Fibroblast of peridontal ligament (primary cell): ENCODE measurements at regions not wholly inside any gene's neighbourhood (a gene's known extent, or its start where the extent isn't known, plus 50 kb on each side); places are given as distances from the start of the nearest gene placed in this dataset.
A peak's percentile ranks its signal among the peaks of the same experiment; 100 is the strongest.
"Not testable (repeated sequence)": the region's sequence is repeated elsewhere in the genome, so short reads cannot be mapped to it uniquely, and the experiment has no call there.

Source experiments
- DNase-seq: peaks from one replicate; pipeline ENCODE4 v3.0.0-alpha.2; 2010; ENCODE audit errors: extremely low read depth

DNA sequence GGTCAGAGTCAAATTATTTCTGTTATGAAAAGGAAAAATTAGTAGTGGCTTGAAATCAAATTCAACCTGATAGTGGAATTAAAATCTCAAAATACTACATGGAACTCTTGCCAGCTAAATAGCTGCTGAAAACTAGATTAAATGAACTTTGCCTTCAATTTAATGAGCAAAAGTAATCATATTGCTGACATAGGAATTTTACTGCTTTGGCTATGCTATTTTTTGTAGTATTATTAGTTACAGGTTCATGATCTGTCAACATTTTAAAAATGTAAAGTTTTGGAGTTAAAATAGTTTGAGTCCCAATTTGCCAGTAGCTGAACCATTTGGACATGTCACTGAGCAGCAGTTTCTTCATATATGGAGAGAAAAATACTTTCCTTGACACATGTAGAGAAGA, 81.4 kb downstream of the RERGL start:
- DNase-seq: no peak

DNA sequence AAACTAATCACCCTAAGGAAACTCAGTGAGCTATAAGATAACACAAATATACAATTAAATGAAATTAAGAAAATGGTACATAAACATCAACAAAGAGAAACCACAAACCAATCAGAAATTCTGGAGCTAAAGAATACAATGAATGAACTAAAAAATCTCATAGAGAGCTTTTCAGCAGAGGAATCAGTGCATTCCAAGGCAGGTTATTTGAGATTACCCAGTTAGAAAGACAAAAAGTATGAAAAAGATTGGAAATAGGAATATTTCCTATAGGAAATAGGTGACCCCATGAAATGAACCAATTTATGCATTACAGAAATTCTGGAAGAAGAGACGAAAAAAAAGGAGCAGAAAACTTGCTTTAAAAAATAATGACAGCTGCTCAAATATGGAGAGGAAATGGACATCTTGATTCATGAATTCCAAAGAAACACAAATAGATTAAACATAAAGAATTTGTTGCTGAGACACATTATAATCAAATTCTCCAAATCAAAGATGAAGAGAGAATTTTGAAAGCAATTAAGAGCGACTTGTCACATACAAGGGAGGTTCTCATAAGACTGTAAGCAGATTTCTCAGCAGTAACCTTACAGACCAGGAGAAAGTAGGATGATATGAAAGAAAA, 90.7 kb downstream of the RERGL start:
- DNase-seq: no peak

DNA sequence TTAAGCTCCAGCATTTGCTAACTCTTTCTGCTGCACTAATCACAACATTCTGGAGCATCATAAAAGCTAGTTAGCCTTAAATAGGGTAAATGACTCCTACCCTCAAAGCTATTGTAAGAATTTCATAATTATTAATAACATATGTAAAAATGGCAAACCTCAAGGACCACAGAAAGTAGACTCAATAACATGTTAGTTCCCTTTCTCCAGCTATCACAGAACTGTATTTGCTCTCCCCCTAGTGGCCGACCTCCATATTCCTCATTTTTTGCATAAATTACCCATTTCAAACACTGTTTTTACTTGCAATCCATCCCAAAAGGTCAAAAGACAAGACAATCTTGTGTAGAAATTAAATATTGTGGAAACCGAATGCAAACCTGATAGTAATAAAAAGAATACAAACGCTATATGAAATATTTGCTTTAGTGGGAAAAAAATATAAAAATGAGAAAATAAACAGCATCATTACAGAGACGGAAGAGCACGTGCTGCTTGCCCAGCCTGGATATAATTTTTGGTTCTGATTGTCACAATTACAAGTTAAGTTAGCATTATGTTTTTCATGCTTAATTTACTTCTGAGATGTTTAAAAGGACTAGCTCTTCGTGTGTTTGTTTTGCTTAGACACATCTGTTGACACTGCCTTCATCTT, 97.9 kb downstream of the RERGL start:
- peak; percentile 47 for DNase-seq

DNA sequence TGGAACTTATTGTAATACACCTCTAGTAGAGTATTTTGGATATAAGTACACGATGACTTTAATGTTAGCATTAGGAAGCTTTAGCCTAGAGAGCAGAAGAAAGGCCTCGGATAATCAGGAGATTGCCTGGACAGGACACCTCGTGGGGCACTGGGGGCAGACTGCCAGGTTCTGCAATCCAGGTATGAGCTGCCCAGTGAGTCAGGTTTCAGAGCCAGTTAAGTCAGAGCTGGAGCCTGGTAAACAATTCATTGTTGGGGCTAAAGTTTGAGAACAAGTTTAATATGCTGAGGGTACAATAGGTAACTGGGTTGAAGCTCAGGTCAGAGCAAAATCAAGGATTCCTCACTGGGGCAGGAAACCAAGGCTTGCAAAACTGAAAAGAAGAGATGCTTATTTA, 107.4 kb downstream of the RERGL start:
- DNase-seq: no peak

DNA sequence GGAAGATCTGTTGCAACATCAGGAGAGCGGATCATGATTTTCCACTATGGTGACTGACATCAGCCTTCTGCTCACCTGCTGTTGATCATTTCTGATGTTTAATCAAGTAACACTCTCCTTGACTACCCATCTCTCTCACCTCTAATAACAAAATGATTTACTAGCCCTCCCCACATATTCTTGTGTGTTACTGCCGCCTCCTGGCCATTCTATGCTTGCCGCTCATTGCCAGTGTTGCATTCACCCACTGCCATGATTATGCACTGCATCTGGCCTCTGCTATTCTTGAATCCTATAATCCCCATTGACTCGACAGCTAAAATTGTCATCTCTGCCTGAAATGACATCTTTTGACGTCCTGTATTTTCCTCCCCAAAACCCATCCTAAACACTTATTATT, 113.8 kb downstream of the RERGL start:
- no peak for DNase-seq

DNA sequence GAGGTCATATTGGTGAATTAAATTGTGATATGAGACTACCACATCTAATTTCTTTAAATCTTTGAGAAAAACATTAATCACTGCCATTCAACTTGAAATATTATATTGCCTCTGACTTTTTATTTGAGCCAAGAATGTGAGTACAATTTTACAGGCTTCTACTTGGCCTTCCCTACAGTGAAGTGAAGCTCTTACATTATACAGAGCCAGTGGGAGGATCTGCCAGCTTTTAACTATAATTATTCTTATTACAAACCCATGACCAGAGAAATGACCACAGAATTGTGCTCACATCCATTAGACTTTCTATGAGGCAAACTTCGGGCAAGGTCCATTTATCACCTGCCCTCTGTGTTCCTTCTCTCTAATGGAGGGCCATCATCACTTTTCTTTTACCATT, 114.2 kb downstream of the RERGL start:
- no peak for DNase-seq

DNA sequence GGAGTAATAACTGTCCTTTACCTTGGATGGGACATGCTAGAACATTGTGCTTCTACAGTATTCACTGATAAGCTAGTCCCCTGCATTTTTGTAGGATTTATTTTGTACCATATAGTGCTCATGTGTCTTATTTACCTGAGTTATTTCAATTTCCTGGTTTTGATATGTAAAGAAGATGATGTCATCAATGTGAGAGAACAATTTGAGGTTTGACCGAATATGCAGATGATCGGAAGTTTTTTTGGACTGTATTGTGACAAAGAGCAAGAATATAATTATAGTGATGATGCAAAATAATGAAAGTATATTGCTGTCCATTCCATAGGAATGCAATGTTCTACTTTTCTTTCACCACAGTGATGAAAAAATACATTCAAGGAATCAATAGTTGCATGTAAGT, 114.8 kb downstream of the RERGL start:
- DNase-seq: no peak

DNA sequence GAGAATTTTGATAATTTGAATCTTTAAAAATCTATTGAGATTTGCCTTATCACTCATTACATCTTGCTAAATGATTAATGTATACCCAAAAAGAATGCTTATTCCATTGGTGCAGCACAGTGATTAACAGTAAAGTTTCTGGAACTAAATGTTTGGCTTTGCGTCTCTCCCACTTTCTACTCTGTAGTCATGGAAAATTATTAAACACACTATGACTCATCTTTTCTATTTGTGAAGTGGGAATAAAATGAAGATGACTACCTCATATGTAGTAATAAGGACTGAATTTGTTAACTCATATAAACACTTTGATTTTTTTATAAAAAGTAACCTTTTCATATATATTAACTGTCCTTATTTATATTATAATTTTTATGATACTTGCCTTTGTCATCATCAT, 118.1 kb downstream of the RERGL start:
- DNase-seq: no peak

DNA sequence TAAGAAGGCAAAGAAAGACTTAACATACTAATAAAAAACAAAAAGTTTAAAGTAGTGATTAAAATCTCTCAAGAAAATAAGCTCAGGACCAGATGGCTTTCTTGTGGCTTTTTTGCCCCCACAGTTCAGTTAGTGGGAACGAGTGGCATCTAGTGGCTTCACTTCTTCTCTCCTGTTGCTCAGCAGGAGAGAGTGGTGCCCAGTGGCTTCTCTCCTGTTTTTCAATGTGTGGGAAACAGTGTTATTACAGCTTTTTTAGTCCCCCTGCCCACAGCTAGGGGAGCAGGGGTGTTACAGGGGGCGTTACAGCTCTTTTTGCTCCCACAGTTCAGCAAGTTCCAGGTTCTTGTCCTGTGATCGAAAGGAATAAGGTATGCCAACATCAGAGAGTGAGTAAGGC, 135.2 kb downstream of the RERGL start:
- no peak for DNase-seq

DNA sequence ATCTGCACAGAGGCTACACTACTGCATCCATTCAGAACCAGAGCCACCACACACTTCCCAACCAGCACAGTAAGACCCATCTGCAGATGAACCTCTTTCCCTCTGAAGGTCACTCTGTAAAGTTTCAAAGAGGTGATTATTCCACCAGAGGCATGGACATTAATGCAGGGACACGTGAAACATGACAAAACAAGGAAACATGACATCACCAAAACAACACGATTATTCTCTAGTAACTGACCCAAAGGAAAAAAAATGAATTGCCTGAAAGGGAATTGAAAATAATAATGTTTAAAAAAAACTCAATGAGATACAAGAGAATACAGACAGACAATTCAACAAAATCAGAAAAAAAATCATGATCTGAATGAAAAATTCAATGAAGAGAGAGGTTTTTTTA, 139.1 kb downstream of the RERGL start:
- no peak for DNase-seq

DNA sequence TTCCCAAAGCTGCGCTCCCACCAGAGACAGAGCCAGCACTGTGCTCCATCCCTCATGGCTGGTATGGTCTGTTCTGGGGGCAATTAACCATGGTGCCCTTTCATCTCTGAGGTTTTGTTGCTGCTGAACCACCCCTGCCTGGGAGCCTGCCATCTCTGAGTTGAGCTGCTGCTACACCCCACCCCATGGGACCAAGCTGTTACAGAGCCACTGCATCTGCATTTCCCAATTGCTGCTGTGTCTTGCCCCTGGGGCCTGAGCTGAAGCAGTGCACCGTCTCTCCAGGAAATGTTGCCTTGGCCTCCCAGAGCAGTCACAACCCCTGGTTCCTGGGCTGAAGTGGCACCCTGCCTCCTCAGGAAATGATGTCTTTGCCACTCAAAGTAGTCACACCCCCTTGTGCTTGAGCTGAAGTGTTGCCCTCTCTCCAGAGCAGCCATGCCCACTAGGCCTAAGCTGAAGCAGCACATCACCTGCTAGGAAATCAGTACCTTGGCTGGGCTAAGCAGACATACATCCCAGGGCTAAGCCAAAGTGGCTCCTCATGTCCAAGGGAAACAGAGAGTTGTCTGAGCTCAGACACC, 140.3 kb downstream of the RERGL start:
- no peak for DNase-seq

DNA sequence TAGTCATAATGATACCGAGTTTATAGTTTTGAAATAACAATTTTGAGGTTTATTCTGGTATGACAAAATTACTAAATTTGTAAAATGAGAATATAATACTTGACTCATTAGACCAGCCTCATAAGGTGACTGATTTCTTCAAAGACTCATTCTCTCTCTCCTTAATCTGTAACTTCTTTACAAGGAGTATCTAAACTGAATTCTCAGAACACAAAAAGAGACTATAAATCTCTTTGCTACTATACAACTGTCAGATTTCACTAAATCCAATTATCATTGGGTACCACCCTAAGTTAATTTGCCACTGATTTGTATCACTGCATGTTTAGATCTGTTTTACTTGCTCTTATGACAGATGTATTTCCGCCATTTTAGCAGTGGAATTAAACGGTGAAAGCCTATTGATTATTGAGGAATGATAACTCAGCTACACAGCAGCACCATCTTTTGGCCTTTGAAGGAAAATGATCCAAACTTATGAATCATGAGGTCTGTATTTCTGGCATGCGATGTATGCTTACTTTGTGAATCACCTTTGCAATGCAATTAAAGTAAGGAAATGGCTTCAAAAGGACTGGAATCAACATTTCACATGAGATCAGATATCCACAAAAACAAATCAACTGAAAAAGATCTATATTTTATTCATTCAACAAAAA, 161.2 kb downstream of the RERGL start:
- peak; percentile 38 for DNase-seq

DNA sequence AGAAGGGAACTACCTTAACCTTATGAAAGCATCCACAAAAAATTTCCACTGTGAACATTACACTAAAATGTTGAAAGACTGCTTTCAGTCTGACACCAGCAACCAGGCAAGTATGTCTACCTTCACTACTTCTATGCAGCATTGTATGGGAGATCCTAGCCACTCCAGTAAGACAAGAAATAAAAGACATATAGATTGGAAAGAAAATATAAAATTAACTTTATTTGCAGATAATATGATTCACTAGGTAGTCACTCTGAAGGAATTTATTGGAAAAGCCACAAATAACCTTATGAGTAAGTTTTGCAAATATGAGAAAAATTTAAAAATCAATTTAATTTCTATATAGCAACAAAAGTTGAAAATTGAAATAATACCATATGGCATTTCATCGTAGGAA, 172.0 kb downstream of the RERGL start:
- DNase-seq: no peak

DNA sequence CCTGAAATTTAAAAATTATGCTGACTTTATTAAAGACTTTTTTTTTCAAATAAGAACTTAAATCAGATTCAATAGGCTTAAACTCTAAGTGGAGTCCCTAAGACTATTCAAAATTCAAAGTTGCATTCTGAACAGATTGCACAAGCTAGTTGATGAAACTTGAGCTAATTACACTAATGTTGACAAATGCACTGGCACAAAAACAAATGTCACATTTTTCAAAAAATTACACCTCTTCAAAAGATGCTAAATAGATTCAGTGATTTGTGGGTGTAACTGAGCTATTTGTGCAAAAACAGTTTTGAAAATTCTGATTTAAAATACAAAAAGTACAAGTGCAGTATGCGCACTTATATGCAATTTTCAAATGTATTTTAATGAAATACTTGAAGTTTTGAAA, 205.4 kb downstream of the RERGL start:
- DNase-seq: no peak

DNA sequence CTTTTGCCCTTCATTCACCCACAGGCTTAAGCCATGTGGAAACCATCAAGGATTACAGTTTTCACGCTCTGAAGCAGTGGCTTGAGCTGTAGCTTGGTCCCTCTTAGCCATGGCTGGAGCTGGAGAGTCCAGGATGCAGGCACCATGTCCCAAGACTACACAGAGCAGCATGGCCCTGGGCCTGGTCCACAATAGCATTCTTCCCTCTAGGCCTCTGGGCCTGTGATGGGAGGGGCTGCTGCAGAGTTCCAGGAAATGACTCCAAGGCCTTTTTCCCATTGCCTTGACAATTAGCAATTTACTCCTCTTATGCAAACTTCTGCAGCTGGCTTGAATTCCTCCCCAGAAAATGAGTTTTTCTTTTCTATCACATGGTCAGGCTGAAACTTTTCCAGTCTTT, 211.3 kb downstream of the RERGL start:
- no peak for DNase-seq

DNA sequence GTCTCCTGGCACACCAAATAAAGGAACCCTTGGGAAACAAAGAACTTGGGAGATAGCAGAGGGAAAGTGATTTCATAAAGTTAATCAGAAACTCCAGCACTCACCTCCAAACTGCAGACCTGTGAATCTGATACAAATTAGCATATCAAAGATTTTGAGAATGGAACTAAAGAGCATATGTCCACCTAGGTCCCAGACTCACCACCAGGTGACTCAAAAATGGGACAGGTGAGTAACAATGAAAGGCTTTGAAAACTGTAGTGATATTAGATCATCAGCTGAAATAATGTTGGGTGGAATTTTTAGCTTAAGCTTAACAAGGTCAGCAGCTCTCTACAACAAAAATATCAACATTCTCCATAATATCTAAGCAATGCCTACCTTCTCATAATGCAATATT, 214.8 kb downstream of the RERGL start:
- DNase-seq: no peak

DNA sequence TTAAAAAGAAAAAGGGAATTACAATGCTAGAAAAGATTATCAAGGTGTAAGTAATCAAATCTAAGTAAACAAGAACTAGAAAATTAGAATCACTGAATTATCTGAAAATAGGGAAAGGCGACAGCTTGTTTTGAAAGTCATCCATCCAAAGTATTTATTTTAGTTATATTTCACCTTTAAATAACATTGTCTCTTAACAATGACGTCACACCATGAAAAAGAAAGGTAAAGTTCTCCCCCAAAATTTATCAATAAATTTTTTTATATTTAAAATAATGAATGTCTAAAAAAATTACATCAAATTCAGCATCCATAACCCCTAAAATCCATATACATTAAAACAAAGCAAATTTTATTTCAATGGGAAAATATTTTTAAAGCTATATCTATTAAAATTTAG, 223.2 kb downstream of the RERGL start:
- DNase-seq: no peak

DNA sequence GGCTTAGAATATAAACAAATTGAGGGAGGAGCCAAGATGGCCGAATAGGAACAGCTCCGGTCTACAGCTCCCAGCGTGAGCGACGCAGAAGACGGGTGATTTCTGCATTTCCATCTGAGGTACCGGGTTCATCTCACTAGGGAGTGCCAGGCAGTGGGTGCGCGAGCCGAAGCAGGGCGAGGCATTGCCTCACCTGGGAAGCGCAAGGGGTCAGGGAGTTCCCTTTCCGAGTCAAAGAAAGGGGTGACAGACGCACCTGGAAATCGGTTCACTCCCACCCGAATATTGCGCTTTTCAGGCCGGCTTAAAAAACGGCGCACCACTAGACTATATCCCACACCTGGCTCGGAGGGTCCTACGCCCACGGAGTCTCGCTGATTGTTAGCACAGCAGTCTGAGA, 234.4 kb downstream of the RERGL start:
- DNase-seq: not testable (repeated sequence)

DNA sequence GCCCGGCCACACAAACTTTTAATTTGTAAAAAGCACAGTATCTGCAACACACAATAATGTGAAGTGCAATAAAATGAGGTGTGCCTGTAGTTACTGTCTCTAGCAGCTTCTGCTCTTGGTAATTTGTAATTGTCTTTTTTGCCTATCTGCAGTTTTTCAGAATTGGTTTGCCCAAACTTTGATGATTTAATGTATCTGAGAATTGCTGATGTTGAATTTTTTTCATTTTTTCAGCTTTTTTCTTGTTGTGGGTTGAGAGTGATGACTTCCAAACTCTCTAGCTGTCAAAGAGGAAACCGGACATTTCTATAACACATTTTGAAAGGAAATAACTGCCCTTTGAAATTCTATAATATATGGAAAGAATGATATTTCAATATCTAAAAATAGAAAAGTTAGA, 236.9 kb downstream of the RERGL start:
- DNase-seq: no peak

DNA sequence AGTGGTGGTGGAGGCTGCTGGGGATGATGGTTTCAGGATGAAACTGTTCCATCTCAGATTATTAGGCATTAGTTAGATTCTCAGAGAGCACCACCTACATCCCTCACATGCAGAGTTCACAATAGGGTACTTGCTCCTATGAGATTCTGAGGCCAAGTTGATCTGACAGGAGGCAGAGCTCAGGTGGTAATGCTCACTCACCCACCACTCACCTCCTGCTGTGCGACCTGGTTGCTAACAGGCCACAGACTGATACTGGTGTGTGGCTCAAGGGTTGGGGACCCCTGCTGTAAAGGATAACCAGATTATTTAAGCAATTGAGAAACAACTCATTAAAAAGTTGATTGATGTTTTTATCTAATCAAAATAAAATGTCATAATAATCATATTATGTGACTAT, 248.5 kb downstream of the RERGL start:
- no peak for DNase-seq

DNA sequence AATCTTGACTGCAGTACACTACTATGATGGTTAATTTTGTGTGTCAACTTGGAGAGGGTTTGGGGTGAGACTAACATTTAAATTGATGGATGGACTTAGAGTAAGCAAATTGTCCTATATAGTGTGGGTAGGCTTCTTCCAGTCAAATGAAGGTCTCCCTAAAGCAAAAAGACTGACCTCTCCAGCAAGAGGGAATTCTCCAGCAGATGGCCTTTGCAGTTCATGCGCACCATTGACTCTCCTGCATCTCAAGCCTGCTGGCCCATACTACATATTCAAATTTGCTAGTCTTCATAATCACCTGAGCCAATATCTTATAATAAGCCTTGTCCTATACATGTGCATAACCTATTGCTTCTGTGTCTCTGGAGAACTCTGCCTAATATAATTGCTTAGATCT, 260.2 kb downstream of the RERGL start:
- no peak for DNase-seq

DNA sequence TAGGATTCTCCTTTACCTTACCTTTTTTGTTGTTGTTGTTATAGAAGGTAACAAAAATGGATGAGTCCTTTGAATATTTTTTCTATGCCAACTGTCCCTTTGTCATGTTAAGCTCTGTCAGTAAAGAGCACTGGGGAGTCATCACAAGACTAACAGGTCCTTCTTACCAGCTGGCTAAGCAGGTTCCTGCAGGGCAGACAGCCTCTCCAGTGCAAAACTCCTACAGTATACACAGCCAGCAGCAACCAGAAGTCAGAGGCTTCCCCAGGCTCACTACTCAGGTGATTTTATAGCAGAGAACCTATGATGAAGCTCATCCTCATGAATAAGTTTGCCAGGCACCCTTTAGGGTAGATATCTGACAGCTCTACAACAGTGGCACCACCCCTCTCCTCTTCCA, 271.1 kb downstream of the RERGL start:
- no peak for DNase-seq

DNA sequence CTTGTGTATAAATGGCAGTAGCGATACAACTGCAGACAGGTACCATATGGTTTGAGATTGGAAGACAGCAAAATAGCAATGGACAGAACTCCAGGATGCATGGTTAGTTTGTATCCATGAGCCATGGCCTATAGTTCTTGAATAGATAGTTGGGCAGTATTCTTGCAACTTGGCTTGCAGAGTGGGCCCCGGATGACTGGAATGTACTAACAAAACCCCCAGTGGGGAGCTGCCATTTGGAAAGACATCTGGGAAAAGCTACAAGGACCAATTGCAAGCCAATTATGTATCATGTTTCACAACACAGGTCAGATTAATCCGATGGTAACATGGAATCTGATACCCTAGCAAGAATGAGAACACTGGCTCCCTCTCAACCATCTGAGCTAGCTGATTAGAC, 279.6 kb downstream of the RERGL start:
- no peak for DNase-seq
